Neuron (in vitro differentiated cells): ENCODE measurements at regions not wholly inside any gene's neighbourhood (a gene's known extent, or its start where the extent isn't known, plus 50 kb on each side); places are given as distances from the start of the nearest gene placed in this dataset.

ENCODE experiments used
- H2AFZ ChIP-seq: one replicate; pipeline ENCODE4 v1.6.1; 2013; ENCODE audit warnings: low read depth, mild to moderate bottlenecking, inconsistent platforms, low read length, moderate library complexity
- H3K27me3 ChIP-seq: one replicate; pipeline ENCODE4 v1.6.1; 2013; ENCODE audit warnings: low read length; ENCODE audit not compliant: insufficient read depth
- H3K36me3 ChIP-seq: one replicate; pipeline ENCODE4 v1.6.1; 2013; ENCODE audit warnings: low read length; ENCODE audit not compliant: insufficient read depth
- H3K4me1 ChIP-seq: one replicate; pipeline ENCODE4 v1.6.1; 2013; ENCODE audit warnings: low read length; ENCODE audit not compliant: insufficient read depth
- H3K4me3 ChIP-seq: 2 replicates; pipeline ENCODE4 v1.5.1; 2013; ENCODE audit warnings: mild to moderate bottlenecking, low read length, moderate library complexity
- H3K9me3 ChIP-seq: one replicate; pipeline ENCODE4 v1.6.1; 2013; ENCODE audit warnings: low read length

- no peak overlapping the region for H2AFZ ChIP-seq
- H3K9me3 ChIP-seq = no peaks in the 10 kb centered on the region
- H3K36me3 ChIP-seq = no peaks in the 10 kb centered on the region
- H3K4me1 ChIP-seq = no peaks in the 10 kb centered on the region
- H3K4me3 ChIP-seq = no peak overlapping the region
- peaks cover 13% of the 10 kb centered on the region for H3K27me3 ChIP-seq
Observed at GRCh38 chr6:165917576-165917975, 250.1 kb downstream of the TBXT start.

GRCh38 chr6:165915022-165915770, 252.2 kb upstream of the PDE10A start:
- Histone ChIP-seq H3K36me3 (no peaks in the 10 kb centered on the region), H3K4me3 (no peak overlapping the region), H3K9me3 (no peaks in the 10 kb centered on the region), H3K4me1 (no peaks in the 10 kb centered on the region), H2AFZ (no peak overlapping the region), H3K27me3 (peaks cover 13% of the 10 kb centered on the region)

DNA sequence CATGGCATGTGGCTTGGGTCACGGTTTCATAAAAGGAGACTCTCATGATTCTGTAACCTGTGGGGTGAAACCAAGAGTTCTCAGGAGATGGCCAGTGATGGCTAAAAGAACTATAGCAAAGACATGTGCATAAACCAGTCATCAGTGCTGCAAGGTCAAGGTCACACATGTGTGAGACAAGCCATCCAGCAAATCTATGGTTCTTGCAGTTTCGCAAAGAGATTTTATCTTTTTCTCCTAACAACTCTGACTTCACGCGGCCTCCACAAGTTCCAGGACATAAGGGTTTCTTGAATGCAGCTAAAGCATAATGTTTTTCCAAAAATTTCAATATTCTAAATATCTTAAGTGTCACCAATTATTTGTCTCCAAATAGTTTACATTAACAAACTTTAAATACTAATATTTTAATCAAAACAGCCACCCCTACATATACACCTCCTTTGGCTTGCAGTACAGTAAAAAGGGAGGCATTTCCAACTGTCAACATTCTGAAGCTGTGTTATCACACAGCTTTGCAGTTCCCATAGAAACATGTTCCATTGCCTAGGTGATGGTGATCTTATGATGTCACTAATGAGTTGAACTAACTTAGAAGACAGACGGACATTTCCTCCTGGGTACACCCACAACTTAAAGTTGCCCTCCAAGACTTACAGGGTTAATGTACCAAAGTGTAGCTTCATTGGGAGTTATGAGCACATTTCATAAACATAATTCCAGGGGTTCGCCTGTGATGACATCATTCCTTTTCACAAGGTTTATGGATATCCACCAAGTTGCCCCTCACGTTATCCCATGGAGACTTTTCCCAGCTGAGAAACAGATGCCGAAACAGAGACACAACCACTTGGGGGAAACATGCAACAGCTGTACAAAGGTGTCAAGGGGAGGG, 250.9 kb upstream of the PDE10A start:
- H3K36me3 ChIP-seq = no peaks in the 10 kb centered on the region
- no peaks in the 10 kb centered on the region for H3K9me3 ChIP-seq
- no peak overlapping the region for H2AFZ ChIP-seq
- H3K27me3 ChIP-seq = peaks cover 11% of the 10 kb centered on the region
- H3K4me3 ChIP-seq = no peak overlapping the region
- no peaks in the 10 kb centered on the region for H3K4me1 ChIP-seq

- Histone ChIP-seq H3K9me3 (no peaks in the 10 kb centered on the region), H3K4me1 (no peaks in the 10 kb centered on the region), H3K36me3 (no peaks in the 10 kb centered on the region), H3K27me3 (peaks cover 4% of the 10 kb centered on the region), H2AFZ (no peak overlapping the region), H3K4me3 (no peak overlapping the region)
Observed at GRCh38 chr6:165910184-165910966, 247.3 kb upstream of the PDE10A start.

GRCh38 chr6:165906736-165907135, 243.7 kb upstream of the PDE10A start:
- H3K4me3 ChIP-seq = no peak overlapping the region
- no peak overlapping the region for H2AFZ ChIP-seq
- no peaks in the 10 kb centered on the region for H3K36me3 ChIP-seq
- H3K9me3 ChIP-seq = no peaks in the 10 kb centered on the region
- H3K27me3 ChIP-seq = no peaks in the 10 kb centered on the region
- H3K4me1 ChIP-seq = no peaks in the 10 kb centered on the region

DNA sequence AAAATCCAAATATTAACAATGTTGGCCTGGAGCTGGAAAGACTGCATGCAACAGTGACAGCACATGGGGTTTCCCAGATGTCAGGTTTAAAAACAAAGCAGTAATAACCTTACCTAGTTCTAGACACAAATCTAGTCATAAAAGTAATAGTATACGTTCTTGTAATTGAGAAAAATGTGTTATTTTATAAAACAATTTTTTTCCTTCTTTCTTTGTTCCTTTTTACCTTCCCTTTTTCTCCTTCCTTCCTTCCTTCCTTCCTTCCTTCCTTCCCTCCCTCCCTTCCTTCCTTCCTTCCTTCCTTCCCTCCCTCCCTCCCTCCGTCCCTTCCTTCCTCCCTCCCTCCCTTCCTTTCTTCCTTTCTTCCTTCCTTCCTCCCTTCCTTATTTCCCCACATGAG, 242.7 kb upstream of the PDE10A start:
- H3K4me1 ChIP-seq = no peaks in the 10 kb centered on the region
- no peak overlapping the region for H3K4me3 ChIP-seq
- no peaks in the 10 kb centered on the region for H3K27me3 ChIP-seq

DNA sequence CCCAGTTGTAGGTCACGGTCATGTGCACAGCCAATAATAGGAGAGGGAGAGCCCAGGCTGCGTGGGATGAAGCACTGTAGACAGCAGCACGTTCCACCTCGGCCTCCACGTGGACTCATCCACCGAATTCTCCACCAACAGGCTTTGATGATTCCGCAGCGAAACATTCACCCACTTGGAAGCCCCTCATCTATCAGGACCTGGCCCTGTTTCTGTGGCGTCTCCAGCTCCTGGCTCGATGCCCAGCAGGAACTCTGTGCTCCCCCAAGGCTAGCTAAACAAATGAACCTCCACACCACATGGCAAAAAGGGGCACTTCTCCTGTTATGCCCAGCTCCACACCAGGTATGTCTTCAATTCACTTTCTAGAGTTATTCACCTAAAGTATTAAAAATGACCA, 237.9 kb upstream of the PDE10A start:
- Histone ChIP-seq H3K4me1 (no peaks in the 10 kb centered on the region), H3K9me3 (no peaks in the 10 kb centered on the region), H3K4me3 (no peak overlapping the region), H2AFZ (no peak overlapping the region), H3K27me3 (no peaks in the 10 kb centered on the region), H3K36me3 (no peaks in the 10 kb centered on the region)

More for the DNA sequence above, 242.7 kb upstream of the PDE10A start:
- Histone ChIP-seq H2AFZ (no peak overlapping the region), H3K9me3 (no peaks in the 10 kb centered on the region), H3K36me3 (no peaks in the 10 kb centered on the region)

DNA sequence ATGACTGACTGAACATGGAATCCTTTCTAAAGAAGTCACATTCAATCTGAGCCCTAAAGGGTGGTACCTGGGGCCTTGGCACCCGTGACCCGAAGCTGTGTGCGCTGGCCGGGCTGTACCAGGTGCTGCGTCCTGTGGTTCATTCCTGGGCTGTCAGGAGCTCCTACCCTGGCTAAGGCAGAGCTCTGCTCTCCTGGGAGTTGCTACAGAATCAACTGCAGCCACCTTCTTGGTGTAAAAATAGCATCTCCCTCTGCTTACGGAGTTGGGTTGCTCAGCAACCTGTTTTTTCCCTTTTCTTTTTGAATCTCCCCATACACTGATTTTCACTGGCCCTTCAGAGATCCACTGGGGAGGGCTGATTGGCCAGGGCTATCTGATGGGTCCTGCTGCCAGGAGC, 236.6 kb upstream of the PDE10A start:
- Histone ChIP-seq H3K9me3 (no peaks in the 10 kb centered on the region), H3K27me3 (no peaks in the 10 kb centered on the region), H3K36me3 (no peaks in the 10 kb centered on the region), H3K4me3 (no peak overlapping the region), H3K4me1 (no peaks in the 10 kb centered on the region), H2AFZ (no peak overlapping the region)

- H3K27me3 ChIP-seq = no peaks in the 10 kb centered on the region
- H3K4me1 ChIP-seq = no peaks in the 10 kb centered on the region
- no peaks in the 10 kb centered on the region for H3K36me3 ChIP-seq
- H3K4me3 ChIP-seq = no peak overlapping the region
- no peaks in the 10 kb centered on the region for H3K9me3 ChIP-seq
- H2AFZ ChIP-seq = no peak overlapping the region
Observed at GRCh38 chr6:165895421-165896165, 232.6 kb upstream of the PDE10A start.

DNA sequence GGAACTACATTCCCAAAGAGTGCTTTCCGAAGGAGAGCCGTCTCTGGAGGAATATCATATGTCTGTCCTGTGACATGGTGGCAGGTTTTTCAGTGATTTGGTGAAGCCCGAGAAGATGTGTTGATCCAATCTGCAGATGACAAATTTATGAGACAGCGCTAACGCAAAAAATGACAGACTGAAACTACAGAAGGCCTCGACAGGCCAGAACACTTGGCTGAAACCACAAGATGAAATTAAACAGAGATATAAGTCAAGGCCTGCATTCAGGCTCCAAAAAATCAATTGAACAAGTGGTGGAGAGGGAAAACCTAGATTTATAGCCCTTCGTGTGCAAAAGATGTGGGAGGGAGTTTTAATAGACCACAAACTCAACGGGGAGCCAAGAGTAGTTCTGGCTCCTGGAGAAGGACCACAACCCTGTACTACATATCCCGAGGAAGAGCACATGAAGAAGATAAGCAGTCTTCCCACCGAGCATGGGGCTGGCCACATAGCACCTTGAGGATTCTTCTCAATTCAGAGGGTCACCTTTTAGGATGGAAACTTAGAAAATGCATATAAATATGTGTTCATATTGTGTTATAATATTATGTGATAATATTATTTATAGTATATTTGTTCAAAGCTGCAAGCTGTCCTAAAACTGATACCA, 231.3 kb upstream of the PDE10A start:
- H3K27me3 ChIP-seq = no peaks in the 10 kb centered on the region
- H3K4me3 ChIP-seq = no peak overlapping the region
- no peaks in the 10 kb centered on the region for H3K9me3 ChIP-seq
- no peak overlapping the region for H2AFZ ChIP-seq
- no peaks in the 10 kb centered on the region for H3K4me1 ChIP-seq
- H3K36me3 ChIP-seq = no peaks in the 10 kb centered on the region

DNA sequence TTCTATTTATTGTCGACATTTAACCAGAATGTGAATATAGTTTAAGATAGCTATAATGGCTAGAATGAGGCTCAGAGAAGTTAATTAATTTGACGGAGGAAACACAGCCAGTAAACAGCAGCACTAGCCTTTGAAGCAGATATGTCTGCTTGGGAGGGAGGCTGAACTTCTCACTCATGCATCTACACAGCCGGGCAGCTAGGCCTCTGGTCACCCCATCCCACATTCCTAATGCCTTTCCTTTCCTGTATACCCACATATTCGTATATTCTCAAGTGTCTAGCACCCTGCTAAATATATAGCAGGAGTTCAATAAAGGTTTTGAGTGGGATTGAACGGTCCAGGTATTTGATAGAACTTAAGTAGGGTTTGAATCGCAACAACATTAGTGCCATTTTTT, 230.4 kb upstream of the PDE10A start:
- H3K4me1 ChIP-seq = no peaks in the 10 kb centered on the region
- H2AFZ ChIP-seq = no peak overlapping the region
- no peaks in the 10 kb centered on the region for H3K27me3 ChIP-seq
- H3K4me3 ChIP-seq = no peak overlapping the region
- no peaks in the 10 kb centered on the region for H3K36me3 ChIP-seq
- no peaks in the 10 kb centered on the region for H3K9me3 ChIP-seq

- H3K4me1 ChIP-seq = no peaks in the 10 kb centered on the region
- no peak overlapping the region for H3K4me3 ChIP-seq
- peaks cover 2% of the 10 kb centered on the region for H3K9me3 ChIP-seq
- no peak overlapping the region for H2AFZ ChIP-seq
- no peaks in the 10 kb centered on the region for H3K36me3 ChIP-seq
- no peaks in the 10 kb centered on the region for H3K27me3 ChIP-seq
Observed at GRCh38 chr6:165891320-165891719, 228.3 kb upstream of the PDE10A start.
